ENCODE measurements at regions not wholly inside any gene's neighbourhood (a gene's known extent, or its start where the extent isn't known, plus 50 kb on each side); places are given as distances from the start of the nearest gene placed in this dataset.

GRCh38 chr6:113328886-113329381 is 528.2 kb upstream of the MARCKS start:
- DNase-seq: no peak

- DNase-seq: no peak
Observed at GRCh38 chr6:113329942-113330635, 527.1 kb upstream of the MARCKS start.

- DNase-seq: no peak
Observed at GRCh38 chr6:113330636-113330946, 526.6 kb upstream of the MARCKS start.

- no peak for DNase-seq
Observed at GRCh38 chr6:113331021-113331420, 526.1 kb upstream of the MARCKS start.

GRCh38 chr6:113338644-113339043 is 518.5 kb upstream of the MARCKS start:
- no peak for DNase-seq

GRCh38 chr6:113339209-113339608 is 517.9 kb upstream of the MARCKS start:
- DNase-seq: no peak

- no peak for DNase-seq
Observed at GRCh38 chr6:113340371-113340770, 516.8 kb upstream of the MARCKS start.

- no peak for DNase-seq
Observed at GRCh38 chr6:113343940-113344339, 513.2 kb upstream of the MARCKS start.

- no peak for DNase-seq
Observed at GRCh38 chr6:113344969-113345368, 512.2 kb upstream of the MARCKS start.

GRCh38 chr6:113347436-113347835 is 509.7 kb upstream of the MARCKS start:
- DNase-seq: no peak

- no peak for DNase-seq
Observed at GRCh38 chr6:113350461-113350860, 506.7 kb upstream of the MARCKS start.

GRCh38 chr6:113351173-113351834 is 505.8 kb upstream of the MARCKS start:
- no peak for DNase-seq

- DNase-seq: no peak
Observed at GRCh38 chr6:113352029-113352801, 504.9 kb upstream of the MARCKS start.

GRCh38 chr6:113352831-113353230 is 504.3 kb upstream of the MARCKS start:
- DNase-seq: no peak

GRCh38 chr6:113353392-113353791 is 503.8 kb upstream of the MARCKS start:
- DNase-seq: no peak

GRCh38 chr6:113354204-113354895 is 502.8 kb upstream of the MARCKS start:
- DNase-seq: no peak

- no peak for DNase-seq
Observed at GRCh38 chr6:113356139-113356538, 501.0 kb upstream of the MARCKS start.

GRCh38 chr6:113357041-113357440 is 500.1 kb upstream of the MARCKS start:
- no peak for DNase-seq

GRCh38 chr6:113358063-113358583 is 499.0 kb upstream of the MARCKS start:
- no peak for DNase-seq

GRCh38 chr6:113359155-113360140 is 497.7 kb upstream of the MARCKS start:
- DNase-seq: no peak

GRCh38 chr6:113361014-113361645 is 496.0 kb upstream of the MARCKS start:
- DNase-seq: no peak
